Neural cell (in vitro differentiated cells): ENCODE measurements at regions not wholly inside any gene's neighbourhood (a gene's known extent, or its start where the extent isn't known, plus 50 kb on each side); places are given as distances from the start of the nearest gene placed in this dataset.

Experiments
- H2AFZ ChIP-seq: fragments of 200-600, 300-800 bp; sonication (generic), shearing (Covaris generic); 2 replicates; pipeline ENCODE4 v1.6.0; 2014; ENCODE audit warnings: low read depth, mild to moderate bottlenecking, antibody characterized with exemption, low read length, moderate library complexity
- H3F3A ChIP-seq: fragments of 200-600 bp; shearing (Covaris generic); 2 replicates; pipeline ENCODE4 v1.6.1; 2016; ENCODE audit warnings: mild to moderate bottlenecking, moderate library complexity, mixed read lengths, antibody characterized with exemption, low read length; ENCODE audit not compliant: insufficient read depth, poor library complexity, severe bottlenecking
- H3K27ac ChIP-seq: fragments of 200-600, 300-800 bp; sonication (generic), shearing (Covaris generic); 2 replicates; pipeline ENCODE4 v1.5.1; 2014; ENCODE audit warnings: mild to moderate bottlenecking, low read length, moderate library complexity
- H3K27me3 ChIP-seq: fragments of 300-800, 200-600 bp; sonication (generic), shearing (Covaris generic); 2 replicates; pipeline ENCODE4 v1.6.0; 2014; ENCODE audit warnings: mild to moderate bottlenecking, low read depth, low read length, moderate library complexity; ENCODE audit not compliant: insufficient read depth
- H3K36me3 ChIP-seq: fragments of 300-800, 200-600 bp; sonication (generic), shearing (Covaris generic); 2 replicates; pipeline ENCODE4 v1.5.1; 2014; ENCODE audit warnings: mild to moderate bottlenecking, antibody characterized with exemption, low read length, moderate library complexity; ENCODE audit not compliant: insufficient read depth
- H3K4me2 ChIP-seq: fragments of 300-800, 200-600 bp; sonication (generic), shearing (Covaris generic); 2 replicates; pipeline ENCODE4 v1.6.0; 2014; ENCODE audit warnings: mild to moderate bottlenecking, low read length
- H3K4me3 ChIP-seq: fragments of 300-800, 200-600 bp; sonication (generic), shearing (Covaris generic); 2 replicates; pipeline ENCODE4 v1.5.1; 2014; ENCODE audit warnings: mild to moderate bottlenecking, low read length, moderate library complexity
- H3K79me2 ChIP-seq: fragments of 200-600 bp; shearing (Covaris generic); replicated peaks from 2 replicates; pipeline ENCODE4 v1.6.0; 2014; ENCODE audit warnings: mild to moderate bottlenecking, low read length, moderate library complexity; ENCODE audit not compliant: insufficient read depth
- H3K9ac ChIP-seq: fragments of 300-800, 200-600 bp; sonication (generic), shearing (Covaris generic); 2 replicates; pipeline ENCODE4 v1.6.1; 2016; ENCODE audit warnings: mild to moderate bottlenecking, low read length, mixed read lengths
- H3K9me2 ChIP-seq: fragments of 200-600 bp; shearing (Covaris generic); 2 replicates; pipeline ENCODE4 v1.6.1; 2016; ENCODE audit warnings: mild to moderate bottlenecking, low read length, mixed read lengths; ENCODE audit not compliant: insufficient read depth
- H3K9me3 ChIP-seq: fragments of 200-600, 300-800 bp; sonication (generic), shearing (Covaris generic); 2 replicates; pipeline ENCODE4 v1.6.1; 2016; ENCODE audit warnings: mild to moderate bottlenecking, mixed run types, low read length, moderate library complexity, mixed read lengths
- H4K20me1 ChIP-seq: fragments of 200-600 bp; shearing (Covaris generic); 2 replicates; pipeline ENCODE4 v1.6.1; 2016; ENCODE audit warnings: mild to moderate bottlenecking, mixed run types; ENCODE audit not compliant: insufficient read depth
- CTCF ChIP-seq: fragments of 450-650 bp; IDR thresholded peaks from 2 replicates; pipeline ENCODE4 v1.5.1; 2014; ENCODE audit warnings: antibody characterized with exemption, mild to moderate bottlenecking, moderate library complexity; ENCODE audit not compliant: poor library complexity, severe bottlenecking
- EP300 ChIP-seq: fragments of 450-650 bp; conservative IDR thresholded peaks from 2 replicates; pipeline ENCODE4 v1.6.1; 2014; ENCODE audit warnings: antibody characterized with exemption, mild to moderate bottlenecking, moderate library complexity; ENCODE audit not compliant: poor library complexity, severe bottlenecking
- EZH2 ChIP-seq: fragments of 200-600, 300-800 bp; shearing (Covaris generic), sonication (generic); IDR thresholded peaks from 2 replicates; pipeline ENCODE4 v1.6.1; 2014; ENCODE audit warnings: antibody characterized with exemption, low read length, borderline replicate concordance, mild to moderate bottlenecking; ENCODE audit not compliant: insufficient read depth, poor library complexity, severe bottlenecking
- MXI1 ChIP-seq: fragments of 450-650 bp; conservative IDR thresholded peaks from 2 replicates; pipeline ENCODE4 v1.6.1; 2014; ENCODE audit warnings: antibody characterized with exemption, mild to moderate bottlenecking; ENCODE audit not compliant: poor library complexity, severe bottlenecking
- POLR2AphosphoS5 ChIP-seq: IDR thresholded peaks from 2 replicates; pipeline ENCODE4 v1.6.1; 2012
- RAD21 ChIP-seq: fragments of 450-650 bp; conservative IDR thresholded peaks from 2 replicates; pipeline ENCODE4 v1.6.1; 2014; ENCODE audit warnings: antibody characterized with exemption, mild to moderate bottlenecking, moderate library complexity
- SMC3 ChIP-seq: fragments of 450-650 bp; conservative IDR thresholded peaks from 2 replicates; pipeline ENCODE4 v1.6.1; 2014; ENCODE audit warnings: antibody characterized with exemption, mild to moderate bottlenecking, moderate library complexity; ENCODE audit not compliant: poor library complexity
- TAF1 ChIP-seq: IDR thresholded peaks from 2 replicates; pipeline ENCODE4 v1.6.1; 2012; ENCODE audit warnings: low read depth
- TF ChIP-seq, protein P1 (sequence below): IDR thresholded peaks from 2 replicates; pipeline ENCODE4 v1.6.1; 2012; ENCODE audit warnings: borderline replicate concordance

DNA sequence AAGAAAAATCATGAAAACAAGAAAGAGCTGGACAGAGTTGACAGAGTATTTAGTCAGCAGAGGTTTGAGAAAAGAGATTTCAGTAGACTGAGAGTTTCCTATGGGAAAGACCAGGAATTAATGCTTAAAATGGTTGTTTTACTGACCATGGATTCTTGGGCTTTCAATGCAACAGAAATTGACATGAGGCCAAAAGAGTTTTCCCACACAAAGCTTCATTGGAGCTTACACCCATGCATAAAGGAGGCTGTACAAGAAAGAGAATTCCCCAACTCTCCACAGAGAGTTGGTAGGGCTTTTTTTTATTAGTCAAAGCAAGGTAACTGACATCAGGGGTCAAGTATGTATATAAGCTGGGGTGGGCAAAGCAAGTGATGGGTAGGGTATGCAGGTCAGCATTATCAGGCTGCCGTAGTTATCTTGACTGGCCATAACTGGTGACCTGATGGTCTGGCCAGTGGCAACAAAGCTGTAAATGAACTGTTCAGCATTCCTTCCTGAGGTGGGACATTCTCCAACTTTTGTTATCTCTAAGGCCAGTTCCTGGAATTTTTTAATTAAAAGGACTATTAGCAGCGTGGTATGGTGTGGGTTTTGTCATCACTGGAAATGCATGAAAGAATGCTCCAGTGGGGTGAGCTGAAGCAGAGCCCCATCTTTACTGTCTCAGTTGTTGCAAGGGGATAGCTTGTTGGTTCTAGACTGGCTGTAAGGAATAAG, 117.0 kb downstream of the ADAM29 start:
- no peak overlapping the region for H3K4me3 ChIP-seq
- no peak overlapping the region for H3K27ac ChIP-seq
- no peaks in the 10 kb centered on the region for H3K36me3 ChIP-seq
- TF ChIP-seq TAF1 (no peak), EZH2 (no peak), CTCF (no peak), SMC3 (no peak), MXI1 (no peak), POLR2AphosphoS5 (no peak), RAD21 (no peak), EP300 (no peak)
- TF ChIP-seq, protein P1, sequence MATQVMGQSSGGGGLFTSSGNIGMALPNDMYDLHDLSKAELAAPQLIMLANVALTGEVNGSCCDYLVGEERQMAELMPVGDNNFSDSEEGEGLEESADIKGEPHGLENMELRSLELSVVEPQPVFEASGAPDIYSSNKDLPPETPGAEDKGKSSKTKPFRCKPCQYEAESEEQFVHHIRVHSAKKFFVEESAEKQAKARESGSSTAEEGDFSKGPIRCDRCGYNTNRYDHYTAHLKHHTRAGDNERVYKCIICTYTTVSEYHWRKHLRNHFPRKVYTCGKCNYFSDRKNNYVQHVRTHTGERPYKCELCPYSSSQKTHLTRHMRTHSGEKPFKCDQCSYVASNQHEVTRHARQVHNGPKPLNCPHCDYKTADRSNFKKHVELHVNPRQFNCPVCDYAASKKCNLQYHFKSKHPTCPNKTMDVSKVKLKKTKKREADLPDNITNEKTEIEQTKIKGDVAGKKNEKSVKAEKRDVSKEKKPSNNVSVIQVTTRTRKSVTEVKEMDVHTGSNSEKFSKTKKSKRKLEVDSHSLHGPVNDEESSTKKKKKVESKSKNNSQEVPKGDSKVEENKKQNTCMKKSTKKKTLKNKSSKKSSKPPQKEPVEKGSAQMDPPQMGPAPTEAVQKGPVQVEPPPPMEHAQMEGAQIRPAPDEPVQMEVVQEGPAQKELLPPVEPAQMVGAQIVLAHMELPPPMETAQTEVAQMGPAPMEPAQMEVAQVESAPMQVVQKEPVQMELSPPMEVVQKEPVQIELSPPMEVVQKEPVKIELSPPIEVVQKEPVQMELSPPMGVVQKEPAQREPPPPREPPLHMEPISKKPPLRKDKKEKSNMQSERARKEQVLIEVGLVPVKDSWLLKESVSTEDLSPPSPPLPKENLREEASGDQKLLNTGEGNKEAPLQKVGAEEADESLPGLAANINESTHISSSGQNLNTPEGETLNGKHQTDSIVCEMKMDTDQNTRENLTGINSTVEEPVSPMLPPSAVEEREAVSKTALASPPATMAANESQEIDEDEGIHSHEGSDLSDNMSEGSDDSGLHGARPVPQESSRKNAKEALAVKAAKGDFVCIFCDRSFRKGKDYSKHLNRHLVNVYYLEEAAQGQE, result no peak
- no peaks in the 10 kb centered on the region for H3K9me3 ChIP-seq
- H2AFZ ChIP-seq, result no peak overlapping the region
- no peaks in the 10 kb centered on the region for H4K20me1 ChIP-seq
- H3K4me2 ChIP-seq, result no peak overlapping the region
- H3K27me3 ChIP-seq, result no peaks in the 10 kb centered on the region
- no peaks in the 10 kb centered on the region for H3F3A ChIP-seq
- H3K79me2 ChIP-seq, result no peaks in the 10 kb centered on the region
- H3K9ac ChIP-seq, result no peak overlapping the region
- H3K9me2 ChIP-seq, result no peaks in the 10 kb centered on the region

DNA sequence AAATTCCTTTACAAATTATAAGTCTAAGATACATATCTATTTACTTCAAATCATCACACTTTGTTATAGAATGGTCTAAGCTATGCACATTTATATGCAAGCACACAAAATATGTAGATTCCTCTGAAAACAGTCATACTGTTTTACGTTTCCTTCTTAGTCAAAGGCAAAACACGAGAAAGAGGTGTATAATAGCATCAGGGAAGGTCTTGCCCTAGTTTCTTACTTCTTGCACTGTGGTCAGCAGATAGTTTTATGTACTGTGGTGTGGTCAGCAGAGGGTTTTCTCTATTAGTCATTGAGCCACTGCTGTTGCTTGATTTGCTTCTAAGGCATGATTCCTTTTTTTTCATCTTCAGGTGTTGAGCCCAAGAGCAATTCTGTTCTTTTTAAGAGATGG, 117.7 kb downstream of the ADAM29 start:
- Histone ChIP-seq H2AFZ (no peak overlapping the region), H3K27ac (no peak overlapping the region), H3F3A (no peaks in the 10 kb centered on the region), H4K20me1 (no peaks in the 10 kb centered on the region), H3K9me2 (no peaks in the 10 kb centered on the region), H3K9me3 (no peaks in the 10 kb centered on the region), H3K4me2 (no peak overlapping the region), H3K9ac (no peak overlapping the region), H3K36me3 (no peaks in the 10 kb centered on the region), H3K79me2 (no peaks in the 10 kb centered on the region), H3K4me3 (no peak overlapping the region), H3K27me3 (no peaks in the 10 kb centered on the region)
- TF ChIP-seq POLR2AphosphoS5 (no peak), SMC3 (no peak), EZH2 (no peak), EP300 (no peak), RAD21 (no peak), MXI1 (no peak), CTCF (no peak), TAF1 (no peak)
- TF ChIP-seq, protein P1, result no peak
